ENCODE measurements at regions not wholly inside any gene's neighbourhood (a gene's known extent, or its start where the extent isn't known, plus 50 kb on each side); places are given as distances from the start of the nearest gene placed in this dataset.

DNA sequence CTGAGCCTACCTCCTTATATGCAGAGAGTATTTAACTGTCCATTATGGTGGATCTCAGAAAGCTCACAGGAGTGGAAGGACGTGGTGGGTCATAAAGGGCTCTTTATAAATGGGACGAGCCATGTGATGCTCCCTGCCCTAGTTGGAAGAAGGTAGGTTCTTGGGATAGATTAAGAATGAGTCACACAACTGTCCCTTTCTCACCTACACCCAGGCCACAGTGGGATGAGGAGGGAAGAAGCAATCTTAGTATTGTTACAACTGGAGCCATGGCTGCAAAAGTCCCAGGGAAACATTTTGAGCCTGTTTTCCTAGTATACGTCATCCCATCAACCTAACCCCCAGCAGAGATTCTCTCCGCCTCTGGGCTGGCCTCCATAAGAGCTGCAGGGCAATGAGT, 229.9 kb downstream of the TTC32 start:
- no peak for TF ChIP-seq CTCF (conservative IDR thresholded peaks at IDR 0.05)
- 90 to 100% methylated on average over 2 to 4 of the region's 4 CpGs for WGBS, 2 experiments (ENCODE audit: insufficient coverage in 1 of 2, insufficient read length in 1 of 2)
- DNase-seq = peak; percentile 12

DNA sequence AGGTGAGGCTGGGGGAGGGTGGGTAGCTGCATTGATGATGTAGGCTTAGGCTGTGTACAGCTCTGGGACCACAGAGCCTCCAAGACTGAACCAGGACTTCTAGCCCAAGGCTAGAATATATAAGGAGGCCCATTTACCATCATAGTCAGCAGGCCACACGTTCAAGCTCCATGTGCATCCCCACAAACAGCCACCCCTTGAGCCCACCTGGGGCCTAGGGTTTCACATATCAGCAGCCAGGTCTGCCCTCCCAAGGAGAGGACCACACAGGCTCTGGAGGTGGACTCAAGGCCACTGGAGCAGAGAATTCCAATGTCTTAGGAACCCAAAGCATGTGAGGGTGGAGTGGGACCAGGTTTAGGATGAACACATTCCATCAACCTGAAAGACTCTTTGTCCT, 230.5 kb downstream of the TTC32 start:
- H3K4me3 ChIP-seq (ENCODE audit: low read length) = no peak overlapping the region
- H3K27me3 ChIP-seq (ENCODE audit: control insufficient read depth, insufficient read depth, low read length, poor library complexity, severe bottlenecking) = no peaks in the 10 kb centered on the region
- Mint-ChIP-seq H3K4me1 (no peaks in the 10 kb centered on the region), H3K9me3 (no peaks in the 10 kb centered on the region), H3K27me3 (ENCODE audit: insufficient read depth) (no peaks in the 10 kb centered on the region), H3K27ac (no peak overlapping the region), H3K36me3 (ENCODE audit: low read depth) (no peaks in the 10 kb centered on the region), H3K4me3 (no peak overlapping the region)
- TF ChIP-seq CTCF (conservative IDR thresholded peaks at IDR 0.05) = no peak
- no peak overlapping the region for H3K9ac ChIP-seq (ENCODE audit: extremely low read depth, low read length, poor library complexity, severe bottlenecking)
- WGBS, 2 experiments (ENCODE audit: insufficient coverage in 1 of 2, insufficient read length in 1 of 2) = 85 to 100% methylated on average over 1 of the region's 1 CpG
- H3K27ac ChIP-seq (ENCODE audit: low read depth, low read length) = no peak overlapping the region
- no peaks in the 10 kb centered on the region for H3K4me1 ChIP-seq (ENCODE audit: control insufficient read depth, insufficient read depth, low read length)
- no peaks in the 10 kb centered on the region for H3K9me3 ChIP-seq (ENCODE audit: control insufficient read depth, low read length)
- peak; percentile 23 for DNase-seq
- H3K36me3 ChIP-seq (ENCODE audit: control insufficient read depth, insufficient read depth, low read length) = no peaks in the 10 kb centered on the region

More for the DNA sequence above, 229.9 kb downstream of the TTC32 start:
- no peak overlapping the region for H3K4me3 Mint-ChIP-seq
- Histone ChIP-seq H3K4me3 (ENCODE audit: low read length) (no peak overlapping the region), H3K36me3 (ENCODE audit: control insufficient read depth, insufficient read depth, low read length) (no peaks in the 10 kb centered on the region), H3K9ac (ENCODE audit: extremely low read depth, low read length, poor library complexity, severe bottlenecking) (no peak overlapping the region), H3K27me3 (ENCODE audit: control insufficient read depth, insufficient read depth, low read length, poor library complexity, severe bottlenecking) (no peaks in the 10 kb centered on the region), H3K27ac (ENCODE audit: low read depth, low read length) (no peak overlapping the region), H3K9me3 (ENCODE audit: control insufficient read depth, low read length) (no peaks in the 10 kb centered on the region), H3K4me1 (ENCODE audit: control insufficient read depth, insufficient read depth, low read length) (no peaks in the 10 kb centered on the region)
- no peaks in the 10 kb centered on the region for H3K4me1 Mint-ChIP-seq
- no peak overlapping the region for H3K27ac Mint-ChIP-seq
- no peaks in the 10 kb centered on the region for H3K27me3 Mint-ChIP-seq (ENCODE audit: insufficient read depth)
- no peaks in the 10 kb centered on the region for H3K9me3 Mint-ChIP-seq
- no peaks in the 10 kb centered on the region for H3K36me3 Mint-ChIP-seq (ENCODE audit: low read depth)

- H3K9ac ChIP-seq (ENCODE audit: extremely low read depth, low read length, poor library complexity, severe bottlenecking) = no peak overlapping the region
- H3K4me1 Mint-ChIP-seq = no peaks in the 10 kb centered on the region
- no peaks in the 10 kb centered on the region for H3K36me3 Mint-ChIP-seq (ENCODE audit: low read depth)
- no peak overlapping the region for H3K4me3 ChIP-seq (ENCODE audit: low read length)
- no peak overlapping the region for H3K27ac ChIP-seq (ENCODE audit: low read depth, low read length)
- no peaks in the 10 kb centered on the region for H3K9me3 Mint-ChIP-seq
- no peak overlapping the region for H3K4me3 Mint-ChIP-seq
- no peaks in the 10 kb centered on the region for H3K27me3 ChIP-seq (ENCODE audit: control insufficient read depth, insufficient read depth, low read length, poor library complexity, severe bottlenecking)
- no peaks in the 10 kb centered on the region for H3K36me3 ChIP-seq (ENCODE audit: control insufficient read depth, insufficient read depth, low read length)
- H3K9me3 ChIP-seq (ENCODE audit: control insufficient read depth, low read length) = no peaks in the 10 kb centered on the region
- H3K27me3 Mint-ChIP-seq (ENCODE audit: insufficient read depth) = no peaks in the 10 kb centered on the region
- no peak overlapping the region for H3K27ac Mint-ChIP-seq
- 93% methylated on average over 2 of the region's 2 CpGs; no CpG with 5 or more reads in 1 of the 2 experiments for WGBS, 2 experiments (ENCODE audit: insufficient coverage in 1 of 2, insufficient read length in 1 of 2)
- H3K4me1 ChIP-seq (ENCODE audit: control insufficient read depth, insufficient read depth, low read length) = no peaks in the 10 kb centered on the region
- no peak for TF ChIP-seq CTCF (conservative IDR thresholded peaks at IDR 0.05)
- DNase-seq = peak; percentile 2
Observed at GRCh38 chr2:19670303-19670702, 231.5 kb downstream of the TTC32 start.
